Activated naive CD8-positive, alpha-beta T cell treated with anti-CD3 and anti-CD28 coated beads, Interleukin-2, amount 50 U/mL, for 24 hours (primary cell): ENCODE measurements at regions not wholly inside any gene's neighbourhood (a gene's known extent, or its start where the extent isn't known, plus 50 kb on each side); places are given as distances from the start of the nearest gene placed in this dataset.

Source experiments
- ATAC-seq: fragments of 150-1000 bp; cut with Tn5 transposase; one replicate; pipeline ENCODE4 v1.10.0; 2021
- DNase-seq: peaks from one replicate; pipeline ENCODE4 v3.0.0; 2021
- H3K27ac Mint-ChIP-seq: one replicate; pipeline ENCODE4 v1.8.0; 2021; ENCODE audit warnings: mild to moderate bottlenecking, mixed read lengths
- H3K27me3 Mint-ChIP-seq: one replicate; pipeline ENCODE4 v1.8.0; 2021; ENCODE audit warnings: mixed read lengths
- H3K36me3 Mint-ChIP-seq: one replicate; pipeline ENCODE4 v1.8.0; 2021; ENCODE audit warnings: low read depth, mixed read lengths
- H3K4me1 Mint-ChIP-seq: one replicate; pipeline ENCODE4 v1.8.0; 2021; ENCODE audit warnings: mixed read lengths
- H3K4me3 Mint-ChIP-seq: one replicate; pipeline ENCODE4 v1.8.0; 2021; ENCODE audit warnings: mild to moderate bottlenecking, moderate library complexity, mixed read lengths
- H3K9me3 Mint-ChIP-seq: one replicate; pipeline ENCODE4 v1.8.0; 2021; ENCODE audit warnings: mixed read lengths

GRCh38 chr5:97529354-97529985 is 346.4 kb upstream of the RIOK2 start:
- ATAC-seq: no peak
- Mint-ChIP-seq H3K4me3 (no peak overlapping the region), H3K27ac (no peak overlapping the region), H3K36me3 (no peaks in the 10 kb centered on the region), H3K9me3 (peaks cover 4% of the 10 kb centered on the region), H3K27me3 (no peaks in the 10 kb centered on the region), H3K4me1 (no peaks in the 10 kb centered on the region)
- no peak for DNase-seq

DNA sequence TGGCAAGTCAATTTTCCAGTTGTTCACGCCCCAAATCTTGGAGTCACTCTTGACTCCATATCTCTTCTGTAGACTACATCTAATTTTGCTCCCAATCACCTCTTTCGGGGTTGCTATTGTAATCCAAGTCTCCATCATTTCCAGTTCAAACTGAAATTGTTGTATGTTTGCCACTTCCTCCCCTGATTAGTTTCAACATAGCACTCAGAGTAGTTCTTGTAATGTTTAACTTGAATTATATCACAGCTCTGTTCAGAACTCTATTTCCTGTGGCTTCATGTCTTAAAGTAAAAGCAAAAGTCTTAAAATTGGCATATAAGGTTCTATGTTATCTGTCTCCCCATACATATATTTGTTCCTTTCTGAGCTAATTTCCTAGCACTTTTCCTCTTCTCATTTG is 348.5 kb upstream of the RIOK2 start:
- ATAC-seq: no peak
- H3K27me3 Mint-ChIP-seq: no peaks in the 10 kb centered on the region
- no peak overlapping the region for H3K27ac Mint-ChIP-seq
- no peaks in the 10 kb centered on the region for H3K9me3 Mint-ChIP-seq
- H3K4me1 Mint-ChIP-seq: no peaks in the 10 kb centered on the region
- no peaks in the 10 kb centered on the region for H3K36me3 Mint-ChIP-seq
- no peak for DNase-seq
- no peak overlapping the region for H3K4me3 Mint-ChIP-seq

DNA sequence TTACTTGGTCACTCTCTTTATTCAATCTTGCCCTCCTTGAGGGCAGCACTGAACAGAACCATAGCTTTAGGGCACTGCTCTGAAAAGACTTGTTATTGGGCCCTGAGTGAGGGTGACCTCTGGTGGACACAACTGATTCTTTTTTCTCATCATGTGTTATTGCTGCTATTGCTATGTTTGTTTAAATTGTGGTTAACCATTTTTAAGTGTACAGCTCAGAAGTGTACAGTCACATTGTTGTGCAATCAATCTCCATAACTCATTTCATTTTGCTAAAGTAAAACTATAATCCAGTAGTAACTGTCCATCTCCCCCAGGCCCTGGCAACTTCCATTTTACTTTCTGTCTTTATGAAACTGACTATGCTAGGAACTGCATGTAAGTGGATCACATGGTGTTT is 351.1 kb upstream of the RIOK2 start:
- H3K4me3 Mint-ChIP-seq: no peak overlapping the region

GRCh38 chr5:97536683-97537082 is 353.6 kb upstream of the RIOK2 start:
- DNase-seq (no peak), ATAC-seq (no peak)
- H3K27me3 Mint-ChIP-seq: no peaks in the 10 kb centered on the region
- no peaks in the 10 kb centered on the region for H3K36me3 Mint-ChIP-seq
- H3K4me1 Mint-ChIP-seq: no peaks in the 10 kb centered on the region
- H3K9me3 Mint-ChIP-seq: no peaks in the 10 kb centered on the region
- H3K27ac Mint-ChIP-seq: no peak overlapping the region
- no peak overlapping the region for H3K4me3 Mint-ChIP-seq

More for the DNA sequence above, 351.1 kb upstream of the RIOK2 start:
- no peaks in the 10 kb centered on the region for H3K27me3 Mint-ChIP-seq
- H3K9me3 Mint-ChIP-seq: no peaks in the 10 kb centered on the region
- DNase-seq (peak; percentile 5), ATAC-seq (no peak)
- H3K27ac Mint-ChIP-seq: no peak overlapping the region
- H3K36me3 Mint-ChIP-seq: no peaks in the 10 kb centered on the region
- no peaks in the 10 kb centered on the region for H3K4me1 Mint-ChIP-seq

- ATAC-seq (no peak), DNase-seq (no peak)
- no peaks in the 10 kb centered on the region for H3K27me3 Mint-ChIP-seq
- H3K9me3 Mint-ChIP-seq: no peaks in the 10 kb centered on the region
- no peak overlapping the region for H3K27ac Mint-ChIP-seq
- H3K4me1 Mint-ChIP-seq: no peaks in the 10 kb centered on the region
- no peak overlapping the region for H3K4me3 Mint-ChIP-seq
- no peaks in the 10 kb centered on the region for H3K36me3 Mint-ChIP-seq
These were observed 355.9 kb upstream of the RIOK2 start for GRCh38 chr5:97538912-97539311.

DNA sequence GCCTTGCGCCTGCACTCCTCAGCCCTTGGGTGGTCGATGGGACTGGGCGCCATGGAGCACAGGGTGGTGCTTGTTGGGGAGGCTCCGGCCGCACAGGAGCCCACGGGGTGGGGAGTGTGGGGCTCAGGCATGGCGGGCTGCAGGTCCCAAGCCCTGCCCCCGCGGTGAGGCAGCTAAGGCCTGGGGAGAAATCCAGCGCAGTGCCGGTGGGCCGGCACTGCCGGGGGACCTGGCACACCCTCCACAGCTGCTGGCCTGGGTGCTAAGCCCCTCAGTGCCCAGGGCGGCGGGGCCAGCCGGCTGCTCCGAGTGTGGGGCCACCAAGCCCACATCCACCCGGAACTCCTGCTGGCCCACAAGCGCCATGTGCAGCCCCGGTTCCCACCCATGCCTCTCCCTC is 358.8 kb upstream of the RIOK2 start:
- Mint-ChIP-seq H3K9me3 (no peaks in the 10 kb centered on the region), H3K27ac (no peak overlapping the region), H3K4me1 (peaks cover 8% of the 10 kb centered on the region), H3K27me3 (no peaks in the 10 kb centered on the region), H3K4me3 (no peak overlapping the region), H3K36me3 (no peaks in the 10 kb centered on the region)
- no peak for DNase-seq
- no peak for ATAC-seq

GRCh38 chr5:97542469-97542868 is 359.4 kb upstream of the RIOK2 start:
- Mint-ChIP-seq H3K27ac (no peak overlapping the region), H3K4me3 (no peak overlapping the region), H3K36me3 (no peaks in the 10 kb centered on the region), H3K4me1 (peaks cover 14% of the 10 kb centered on the region), H3K9me3 (peaks cover 4% of the 10 kb centered on the region), H3K27me3 (no peaks in the 10 kb centered on the region)
- no peak for DNase-seq
- ATAC-seq: no peak

GRCh38 chr5:97543166-97543565 is 360.1 kb upstream of the RIOK2 start:
- ATAC-seq (no peak), DNase-seq (no peak)
- H3K27ac Mint-ChIP-seq: no peak overlapping the region
- H3K4me3 Mint-ChIP-seq: no peak overlapping the region
- H3K27me3 Mint-ChIP-seq: no peaks in the 10 kb centered on the region
- H3K4me1 Mint-ChIP-seq: peaks cover 19% of the 10 kb centered on the region
- H3K36me3 Mint-ChIP-seq: no peaks in the 10 kb centered on the region
- H3K9me3 Mint-ChIP-seq: peaks cover 5% of the 10 kb centered on the region

- DNase-seq: no peak
- H3K27ac Mint-ChIP-seq: no peak overlapping the region
- ATAC-seq: no peak
- H3K36me3 Mint-ChIP-seq: no peaks in the 10 kb centered on the region
- peaks cover 5% of the 10 kb centered on the region for H3K9me3 Mint-ChIP-seq
- peaks cover 26% of the 10 kb centered on the region for H3K4me1 Mint-ChIP-seq
- no peaks in the 10 kb centered on the region for H3K27me3 Mint-ChIP-seq
- H3K4me3 Mint-ChIP-seq: no peak overlapping the region
These were observed 361.2 kb upstream of the RIOK2 start for GRCh38 chr5:97544240-97544639.

DNA sequence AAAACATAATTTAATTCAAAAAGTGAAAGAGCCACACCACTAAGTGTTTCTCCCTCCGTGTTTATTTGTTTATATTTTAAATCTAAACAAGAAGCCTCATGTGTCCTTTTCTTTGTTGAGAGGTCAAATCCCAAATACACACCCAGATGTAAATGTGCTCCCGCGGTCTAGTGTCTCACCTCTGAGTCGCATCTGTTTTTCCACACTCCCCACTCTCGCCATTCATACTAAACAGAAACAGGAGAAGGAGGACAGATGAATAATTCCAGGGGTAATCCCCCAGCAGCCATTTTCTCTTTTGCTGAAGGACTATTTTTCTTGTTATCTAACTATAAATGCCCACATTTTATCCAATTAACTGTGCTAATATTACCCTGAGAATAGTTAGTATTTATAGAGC is 361.6 kb upstream of the RIOK2 start:
- no peak for DNase-seq
- Mint-ChIP-seq H3K9me3 (peaks cover 5% of the 10 kb centered on the region), H3K4me3 (no peak overlapping the region), H3K4me1 (peaks cover 27% of the 10 kb centered on the region), H3K27me3 (no peaks in the 10 kb centered on the region), H3K27ac (no peak overlapping the region), H3K36me3 (no peaks in the 10 kb centered on the region)
- no peak for ATAC-seq

DNA sequence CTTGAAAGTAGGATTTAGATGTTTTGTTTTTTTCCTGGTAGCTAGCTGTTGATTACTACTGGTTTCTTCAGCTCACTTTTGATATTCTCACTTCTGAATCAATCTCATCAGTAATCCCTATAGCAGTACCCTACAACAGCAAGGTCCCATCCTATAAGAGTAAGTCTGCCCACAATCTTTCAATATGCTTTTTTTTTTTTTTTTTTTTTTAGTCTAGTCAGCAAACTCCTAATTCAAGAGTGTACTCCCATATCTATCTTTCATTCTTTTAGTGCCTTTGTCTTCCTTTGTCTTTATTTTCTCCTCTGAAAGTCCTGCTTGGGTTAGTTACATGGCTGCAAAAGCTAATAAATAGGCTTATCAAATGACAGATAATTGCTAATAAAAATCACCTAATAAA is 362.4 kb upstream of the RIOK2 start:
- Mint-ChIP-seq H3K27ac (no peak overlapping the region), H3K27me3 (no peaks in the 10 kb centered on the region), H3K4me3 (no peak overlapping the region), H3K4me1 (peaks cover 33% of the 10 kb centered on the region), H3K9me3 (peaks cover 5% of the 10 kb centered on the region), H3K36me3 (no peaks in the 10 kb centered on the region)
- DNase-seq (no peak), ATAC-seq (no peak)

GRCh38 chr5:97545886-97546535 is 363.0 kb upstream of the RIOK2 start:
- DNase-seq (no peak), ATAC-seq (no peak)
- H3K27me3 Mint-ChIP-seq: no peaks in the 10 kb centered on the region
- H3K9me3 Mint-ChIP-seq: peaks cover 5% of the 10 kb centered on the region
- H3K4me1 Mint-ChIP-seq: peaks cover 38% of the 10 kb centered on the region
- no peaks in the 10 kb centered on the region for H3K36me3 Mint-ChIP-seq
- no peak overlapping the region for H3K27ac Mint-ChIP-seq
- no peak overlapping the region for H3K4me3 Mint-ChIP-seq

GRCh38 chr5:97547430-97547829 is 364.4 kb upstream of the RIOK2 start:
- Mint-ChIP-seq H3K27me3 (no peaks in the 10 kb centered on the region), H3K4me1 (peaks cover 38% of the 10 kb centered on the region), H3K4me3 (no peak overlapping the region), H3K36me3 (no peaks in the 10 kb centered on the region), H3K9me3 (peaks cover 5% of the 10 kb centered on the region), H3K27ac (no peak overlapping the region)
- ATAC-seq: no peak
- DNase-seq: no peak

- DNase-seq (no peak), ATAC-seq (no peak)
- H3K9me3 Mint-ChIP-seq: peaks cover 5% of the 10 kb centered on the region
- H3K4me1 Mint-ChIP-seq: peaks cover 38% of the 10 kb centered on the region
- H3K4me3 Mint-ChIP-seq: no peak overlapping the region
- H3K27me3 Mint-ChIP-seq: no peaks in the 10 kb centered on the region
- no peaks in the 10 kb centered on the region for H3K36me3 Mint-ChIP-seq
- no peak overlapping the region for H3K27ac Mint-ChIP-seq
These were observed 365.1 kb upstream of the RIOK2 start for GRCh38 chr5:97547999-97548738.

DNA sequence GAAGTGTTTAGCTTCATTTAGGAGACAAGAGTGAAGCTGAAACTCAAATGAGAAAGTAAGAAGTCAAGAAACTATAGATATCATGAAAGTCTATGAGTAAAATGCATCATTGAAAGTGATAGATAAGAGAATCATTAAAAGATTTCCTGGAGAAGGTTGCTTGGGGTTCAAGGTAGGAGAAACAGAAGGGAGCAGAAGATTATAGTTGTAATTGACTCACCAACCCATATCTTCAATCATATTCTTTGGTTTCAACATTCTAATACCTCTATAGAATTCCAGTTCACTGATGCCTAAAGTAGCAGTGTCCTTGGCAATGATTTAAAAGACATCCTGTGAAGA is 365.7 kb upstream of the RIOK2 start:
- no peak overlapping the region for H3K4me3 Mint-ChIP-seq
- peaks cover 38% of the 10 kb centered on the region for H3K4me1 Mint-ChIP-seq
- ATAC-seq: no peak
- peaks cover 5% of the 10 kb centered on the region for H3K9me3 Mint-ChIP-seq
- no peak overlapping the region for H3K27ac Mint-ChIP-seq
- DNase-seq: no peak
- no peaks in the 10 kb centered on the region for H3K27me3 Mint-ChIP-seq
- no peaks in the 10 kb centered on the region for H3K36me3 Mint-ChIP-seq
